D721Med (cell line): ENCODE measurements at regions not wholly inside any gene's neighbourhood (a gene's known extent, or its start where the extent isn't known, plus 50 kb on each side); places are given as distances from the start of the nearest gene placed in this dataset.

Experiments used
- DNase-seq: peaks from one replicate; pipeline ENCODE4 v3.0.0; 2011; ENCODE audit warnings: low spot score; ENCODE audit not compliant: insufficient read length
- FAIRE-seq: peaks from 2 replicates; lab custom pipeline; 2011; peaks lifted over from hg19 to GRCh38; lab: Jason Lieb, UNC
- CTCF ChIP-seq: IDR thresholded peaks from 2 replicates; pipeline ENCODE4 v1.5.1; 2012; ENCODE audit warnings: mild to moderate bottlenecking, control low read depth; ENCODE audit not compliant: insufficient read depth; ENCODE audit errors: missing control alignments

GRCh38 chr13:22194106-22194805 lies 523.4 kb downstream of the FGF9 start:
- FAIRE-seq: no peak
- no peak for DNase-seq
- no peak for TF ChIP-seq CTCF

GRCh38 chr13:22195726-22196125 lies 524.9 kb downstream of the FGF9 start:
- no peak for FAIRE-seq
- no peak for DNase-seq
- TF ChIP-seq CTCF: no peak

DNA sequence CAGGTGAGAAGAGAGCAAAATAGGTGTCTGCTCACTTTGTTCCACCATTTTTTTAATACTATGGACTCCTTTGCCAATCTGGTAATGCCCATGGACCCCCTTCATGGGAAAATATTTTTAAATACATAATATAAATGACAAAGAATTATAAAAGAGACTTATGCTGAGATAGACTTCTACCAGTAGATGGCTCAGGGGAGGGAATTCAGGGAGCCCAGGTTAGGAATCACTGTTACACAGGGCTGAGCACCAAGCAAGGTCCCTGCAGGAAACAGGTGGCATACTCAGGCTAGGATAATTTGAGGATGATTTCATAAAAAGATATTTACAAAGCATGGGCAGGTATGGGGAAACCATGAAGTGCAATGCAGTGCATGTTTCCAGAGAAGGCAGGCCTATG lies 525.9 kb downstream of the FGF9 start:
- FAIRE-seq (no peak), DNase-seq (no peak)
- TF ChIP-seq CTCF: no peak

- no peak for FAIRE-seq
- no peak for DNase-seq
- no peak for TF ChIP-seq CTCF
Measured at GRCh38 chr13:22198001-22198400, 527.1 kb downstream of the FGF9 start.

DNA sequence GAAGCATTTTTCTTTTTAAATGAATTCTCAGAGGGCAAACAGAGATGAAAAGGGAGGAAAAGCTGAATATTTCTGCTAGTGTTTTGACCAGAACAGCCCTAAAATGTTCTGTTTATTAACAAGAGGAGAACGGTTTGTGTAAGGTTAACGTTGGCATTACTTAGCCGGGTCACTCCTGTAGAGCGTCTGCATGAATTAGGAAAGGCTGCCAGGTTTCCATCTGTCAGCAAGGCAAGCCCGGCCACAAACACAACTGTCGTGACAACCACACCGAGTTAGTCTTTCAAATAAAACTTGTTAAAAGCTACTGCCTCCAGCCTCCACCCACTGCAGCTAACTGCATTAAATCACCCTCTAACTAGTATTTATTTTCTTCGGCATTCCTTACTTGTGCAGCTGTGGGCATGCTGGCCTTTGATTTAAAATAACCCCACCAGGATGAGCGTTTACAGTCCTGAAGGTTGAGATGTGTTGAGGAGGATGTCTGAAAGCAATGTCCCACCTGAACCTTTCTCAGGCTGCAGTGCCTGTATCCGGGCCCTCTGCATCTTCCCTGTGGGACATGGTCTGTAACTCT lies 527.9 kb downstream of the FGF9 start:
- FAIRE-seq (no peak), DNase-seq (no peak)
- no peak for TF ChIP-seq CTCF

- no peak for FAIRE-seq
- TF ChIP-seq CTCF: no peak
- DNase-seq: no peak
Measured at GRCh38 chr13:22200440-22200839, 529.6 kb downstream of the FGF9 start.

GRCh38 chr13:22201375-22201925 lies 530.6 kb downstream of the FGF9 start:
- FAIRE-seq: no peak
- DNase-seq: no peak
- TF ChIP-seq CTCF: no peak
